ENCODE measurements at regions not wholly inside any gene's neighbourhood (a gene's known extent, or its start where the extent isn't known, plus 50 kb on each side); places are given as distances from the start of the nearest gene placed in this dataset.
A peak's percentile ranks its signal among the peaks of the same experiment; 100 is the strongest.

DNA sequence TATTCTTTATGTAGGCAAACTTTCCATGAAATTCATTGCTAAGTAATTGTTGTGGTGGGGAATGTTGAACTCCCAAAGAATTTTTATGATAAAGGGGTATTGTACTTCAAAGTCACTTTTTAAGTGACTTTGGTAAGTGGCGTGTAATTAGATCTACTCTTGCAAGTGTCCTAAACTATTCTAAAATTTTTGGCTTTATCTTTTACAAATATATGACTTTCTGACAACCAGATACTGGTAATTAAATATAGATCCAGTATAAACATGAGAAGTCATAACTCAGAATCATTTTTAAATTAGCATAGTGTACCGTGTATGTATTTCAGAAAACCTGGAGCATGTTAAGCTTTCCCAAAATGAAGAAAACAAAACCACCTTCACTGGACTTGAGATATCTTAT is 84.7 kb upstream of the HGF start:
- no peak for DNase-seq
- H2AFZ ChIP-seq (ENCODE audit: low read length): no peak overlapping the region

DNA sequence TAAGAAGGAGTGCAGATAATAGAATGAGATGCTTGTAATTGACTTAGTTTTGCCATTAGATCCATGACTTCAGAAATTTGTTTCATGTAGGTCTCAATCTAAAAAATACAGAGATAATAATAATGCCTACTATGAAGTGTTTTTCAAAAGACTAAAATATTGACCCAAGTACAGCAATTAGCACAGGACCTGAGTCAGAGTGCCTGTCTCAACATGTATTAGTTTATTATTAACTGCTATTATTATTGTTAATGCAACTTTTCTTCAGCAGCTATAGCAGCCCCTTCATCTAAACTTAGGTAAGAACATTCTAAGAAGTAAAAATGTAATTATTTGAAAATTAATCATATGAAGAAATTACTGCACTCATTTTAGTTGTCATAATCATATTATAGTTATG is 82.9 kb upstream of the HGF start:
- Histone ChIP-seq H3K36me3 (replicated peaks; ENCODE audit: insufficient read depth, low read length) (no peaks in the 10 kb centered on the region), H3K79me2 (ENCODE audit: low read length) (no peaks in the 10 kb centered on the region), H3K4me1 (ENCODE audit: low read length) (no peaks in the 10 kb centered on the region), H3K4me3 (ENCODE audit: low read length) (no peak overlapping the region), H3K27me3 (replicated peaks; ENCODE audit: insufficient read depth, low read length) (no peaks in the 10 kb centered on the region), H3K9me3 (replicated peaks; ENCODE audit: insufficient read depth, low read length) (no peaks in the 10 kb centered on the region), H4K20me1 (ENCODE audit: insufficient read depth, low read length) (no peaks in the 10 kb centered on the region), H3K27ac (ENCODE audit: low read length) (no peak overlapping the region), H3K9me2 (replicated peaks; ENCODE audit: insufficient read depth, low read length) (no peaks in the 10 kb centered on the region), H2AFZ (ENCODE audit: low read length) (no peak overlapping the region), H3K9ac (ENCODE audit: low read length) (no peak overlapping the region), H3K4me2 (ENCODE audit: low read depth, low read length) (no peak overlapping the region), H3F3A (ENCODE audit: insufficient read depth, low read length) (no peaks in the 10 kb centered on the region)
- no peak for TF ChIP-seq EZH2phosphoT487 (IDR thresholded peaks at IDR 0.05; ENCODE audit: low read length)
- TF ChIP-seq, protein P1, sequence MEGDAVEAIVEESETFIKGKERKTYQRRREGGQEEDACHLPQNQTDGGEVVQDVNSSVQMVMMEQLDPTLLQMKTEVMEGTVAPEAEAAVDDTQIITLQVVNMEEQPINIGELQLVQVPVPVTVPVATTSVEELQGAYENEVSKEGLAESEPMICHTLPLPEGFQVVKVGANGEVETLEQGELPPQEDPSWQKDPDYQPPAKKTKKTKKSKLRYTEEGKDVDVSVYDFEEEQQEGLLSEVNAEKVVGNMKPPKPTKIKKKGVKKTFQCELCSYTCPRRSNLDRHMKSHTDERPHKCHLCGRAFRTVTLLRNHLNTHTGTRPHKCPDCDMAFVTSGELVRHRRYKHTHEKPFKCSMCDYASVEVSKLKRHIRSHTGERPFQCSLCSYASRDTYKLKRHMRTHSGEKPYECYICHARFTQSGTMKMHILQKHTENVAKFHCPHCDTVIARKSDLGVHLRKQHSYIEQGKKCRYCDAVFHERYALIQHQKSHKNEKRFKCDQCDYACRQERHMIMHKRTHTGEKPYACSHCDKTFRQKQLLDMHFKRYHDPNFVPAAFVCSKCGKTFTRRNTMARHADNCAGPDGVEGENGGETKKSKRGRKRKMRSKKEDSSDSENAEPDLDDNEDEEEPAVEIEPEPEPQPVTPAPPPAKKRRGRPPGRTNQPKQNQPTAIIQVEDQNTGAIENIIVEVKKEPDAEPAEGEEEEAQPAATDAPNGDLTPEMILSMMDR (IDR thresholded peaks at IDR 0.05; ENCODE audit: low read length): no peak
- no peak for TF ChIP-seq EZH2 (optimal IDR thresholded peaks at IDR 0.05; ENCODE audit: low read depth, low read length)
- DNase-seq: no peak

More for the DNA sequence above, 84.7 kb upstream of the HGF start:
- TF ChIP-seq EZH2phosphoT487 (IDR thresholded peaks at IDR 0.05; ENCODE audit: low read length) (no peak), EZH2 (optimal IDR thresholded peaks at IDR 0.05; ENCODE audit: low read depth, low read length) (no peak)
- TF ChIP-seq, protein P1 (IDR thresholded peaks at IDR 0.05; ENCODE audit: low read length): no peak
- Histone ChIP-seq H3K36me3 (replicated peaks; ENCODE audit: insufficient read depth, low read length) (no peaks in the 10 kb centered on the region), H3K27ac (ENCODE audit: low read length) (no peak overlapping the region), H3K27me3 (replicated peaks; ENCODE audit: insufficient read depth, low read length) (no peaks in the 10 kb centered on the region), H4K20me1 (ENCODE audit: insufficient read depth, low read length) (no peaks in the 10 kb centered on the region), H3K9ac (ENCODE audit: low read length) (no peak overlapping the region), H3K9me2 (replicated peaks; ENCODE audit: insufficient read depth, low read length) (no peaks in the 10 kb centered on the region), H3K79me2 (ENCODE audit: low read length) (no peaks in the 10 kb centered on the region), H3K4me2 (ENCODE audit: low read depth, low read length) (no peak overlapping the region), H3K4me3 (ENCODE audit: low read length) (no peak overlapping the region), H3K4me1 (ENCODE audit: low read length) (no peaks in the 10 kb centered on the region), H3K9me3 (replicated peaks; ENCODE audit: insufficient read depth, low read length) (no peaks in the 10 kb centered on the region), H3F3A (ENCODE audit: insufficient read depth, low read length) (no peaks in the 10 kb centered on the region)

DNA sequence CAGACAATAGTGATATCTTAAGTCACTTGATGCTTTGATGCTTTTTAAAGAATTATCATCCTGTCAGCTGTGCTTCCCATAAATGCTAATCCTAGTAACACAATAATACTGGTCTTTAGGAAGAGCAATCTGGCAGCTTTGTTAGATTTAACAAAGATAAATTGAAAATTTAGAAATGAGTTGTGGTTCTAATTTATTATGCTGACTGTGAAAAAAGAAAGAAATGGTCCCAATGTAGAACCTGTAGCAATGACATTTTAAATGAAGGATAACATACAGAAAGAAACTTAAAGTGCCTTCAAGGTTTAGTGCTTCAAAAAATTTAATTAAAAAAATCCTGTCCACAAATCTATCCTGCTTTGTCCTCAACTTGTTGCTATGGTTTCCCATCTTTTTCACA is 81.6 kb upstream of the HGF start:
- Histone ChIP-seq H4K20me1 (ENCODE audit: insufficient read depth, low read length) (no peaks in the 10 kb centered on the region), H2AFZ (ENCODE audit: low read length) (no peak overlapping the region), H3K4me1 (ENCODE audit: low read length) (peaks cover 4% of the 10 kb centered on the region), H3K4me3 (ENCODE audit: low read length) (no peak overlapping the region), H3K27me3 (replicated peaks; ENCODE audit: insufficient read depth, low read length) (no peaks in the 10 kb centered on the region), H3K36me3 (replicated peaks; ENCODE audit: insufficient read depth, low read length) (no peaks in the 10 kb centered on the region), H3K27ac (ENCODE audit: low read length) (no peak overlapping the region), H3K9me2 (replicated peaks; ENCODE audit: insufficient read depth, low read length) (no peaks in the 10 kb centered on the region), H3K9me3 (replicated peaks; ENCODE audit: insufficient read depth, low read length) (no peaks in the 10 kb centered on the region), H3K9ac (ENCODE audit: low read length) (no peak overlapping the region), H3F3A (ENCODE audit: insufficient read depth, low read length) (peaks cover 4% of the 10 kb centered on the region; the same call in 1 of the 2 replicates), H3K4me2 (ENCODE audit: low read depth, low read length) (no peak overlapping the region), H3K79me2 (ENCODE audit: low read length) (no peaks in the 10 kb centered on the region)
- TF ChIP-seq EZH2phosphoT487 (IDR thresholded peaks at IDR 0.05; ENCODE audit: low read length): no peak
- no peak for DNase-seq

DNA sequence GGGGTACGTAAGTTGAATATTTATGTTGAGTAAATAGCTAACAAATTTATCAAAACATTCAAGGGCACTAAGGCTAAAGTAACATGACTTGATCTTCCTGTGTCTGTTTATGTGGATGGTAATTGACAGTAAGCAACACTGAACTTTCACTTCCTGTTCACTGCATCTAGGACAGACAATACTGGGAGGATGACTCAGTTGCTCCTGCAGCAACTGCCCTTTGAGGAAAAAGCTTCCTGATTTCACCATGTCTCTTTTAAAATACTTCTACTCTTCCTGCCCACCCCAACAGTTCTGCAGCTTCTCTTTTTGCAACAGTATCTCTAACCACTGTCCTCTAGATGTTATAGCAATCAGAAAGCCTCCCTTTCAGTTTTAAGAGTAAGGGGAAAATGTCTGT is 76.6 kb upstream of the HGF start:
- H3K4me1 ChIP-seq (ENCODE audit: low read length): peaks cover 17% of the 10 kb centered on the region
- H3K27me3 ChIP-seq (replicated peaks; ENCODE audit: insufficient read depth, low read length): no peaks in the 10 kb centered on the region
- H3K27ac ChIP-seq (ENCODE audit: low read length): peak overlapping the region; percentile 80; the same call in 1 of the 2 replicates
- peak overlapping the region; percentile 55; the same call in 1 of the 2 replicates for H3K9ac ChIP-seq (ENCODE audit: low read length)
- TF ChIP-seq EZH2 (optimal IDR thresholded peaks at IDR 0.05; ENCODE audit: low read depth, low read length): no peak
- no peak for TF ChIP-seq EZH2phosphoT487 (IDR thresholded peaks at IDR 0.05; ENCODE audit: low read length)
- TF ChIP-seq, protein P1 (IDR thresholded peaks at IDR 0.05; ENCODE audit: low read length): no peak
- H4K20me1 ChIP-seq (ENCODE audit: insufficient read depth, low read length): no peaks in the 10 kb centered on the region
- peak overlapping the region; percentile 59 for H3K4me3 ChIP-seq (ENCODE audit: low read length)
- no peaks in the 10 kb centered on the region for H3K9me2 ChIP-seq (replicated peaks; ENCODE audit: insufficient read depth, low read length)
- H2AFZ ChIP-seq (ENCODE audit: low read length): peak overlapping the region; percentile 76
- H3K79me2 ChIP-seq (ENCODE audit: low read length): no peaks in the 10 kb centered on the region
- H3K36me3 ChIP-seq (replicated peaks; ENCODE audit: insufficient read depth, low read length): no peaks in the 10 kb centered on the region
- peaks cover 18% of the 10 kb centered on the region for H3F3A ChIP-seq (ENCODE audit: insufficient read depth, low read length)
- H3K4me2 ChIP-seq (ENCODE audit: low read depth, low read length): peak overlapping the region; percentile 75
- DNase-seq: peak; percentile 49
- no peaks in the 10 kb centered on the region for H3K9me3 ChIP-seq (replicated peaks; ENCODE audit: insufficient read depth, low read length)

Data from MM.1S (cell line).